ENCODE measurements at regions not wholly inside any gene's neighbourhood (a gene's known extent, or its start where the extent isn't known, plus 50 kb on each side); places are given as distances from the start of the nearest gene placed in this dataset.

DNA sequence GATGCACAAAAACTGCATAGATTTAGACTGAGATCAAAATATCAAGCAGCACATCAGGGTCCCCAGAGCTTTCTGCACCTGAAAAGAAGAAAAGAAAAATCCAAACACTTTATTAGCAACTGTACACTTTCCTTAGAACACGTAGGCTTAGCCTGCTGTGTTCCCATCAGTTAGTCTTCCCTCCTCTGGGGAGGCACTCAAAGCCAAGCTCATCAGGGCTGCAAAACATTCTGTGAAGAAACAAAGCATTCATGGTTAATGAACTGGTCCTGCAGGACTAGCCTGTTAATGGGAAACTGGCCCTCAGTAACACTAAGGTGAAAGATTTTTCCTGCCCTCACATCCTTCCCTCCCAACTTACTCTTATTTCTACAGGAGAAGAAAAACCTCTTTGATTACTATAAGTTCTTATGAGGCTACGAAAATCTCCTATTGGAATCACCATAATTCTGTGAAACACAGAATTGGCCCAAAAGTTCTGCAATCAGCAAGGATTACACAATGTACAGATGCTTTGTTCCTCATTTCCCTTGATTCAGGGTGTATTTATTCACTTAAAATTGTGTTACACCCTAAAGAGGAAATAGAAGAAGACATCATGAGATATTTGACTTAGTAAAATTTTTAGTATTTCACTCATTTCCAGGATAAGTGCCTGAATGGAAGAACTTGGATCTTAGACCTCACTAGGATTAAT is 901.0 kb upstream of the MAP3K7 start:
- DNase-seq, result peak; percentile 56

GRCh38 chr6:91486200-91486599 is 899.3 kb upstream of the MAP3K7 start:
- no peak for DNase-seq

GRCh38 chr6:91485047-91485446 is 898.2 kb upstream of the MAP3K7 start:
- no peak for DNase-seq

DNA sequence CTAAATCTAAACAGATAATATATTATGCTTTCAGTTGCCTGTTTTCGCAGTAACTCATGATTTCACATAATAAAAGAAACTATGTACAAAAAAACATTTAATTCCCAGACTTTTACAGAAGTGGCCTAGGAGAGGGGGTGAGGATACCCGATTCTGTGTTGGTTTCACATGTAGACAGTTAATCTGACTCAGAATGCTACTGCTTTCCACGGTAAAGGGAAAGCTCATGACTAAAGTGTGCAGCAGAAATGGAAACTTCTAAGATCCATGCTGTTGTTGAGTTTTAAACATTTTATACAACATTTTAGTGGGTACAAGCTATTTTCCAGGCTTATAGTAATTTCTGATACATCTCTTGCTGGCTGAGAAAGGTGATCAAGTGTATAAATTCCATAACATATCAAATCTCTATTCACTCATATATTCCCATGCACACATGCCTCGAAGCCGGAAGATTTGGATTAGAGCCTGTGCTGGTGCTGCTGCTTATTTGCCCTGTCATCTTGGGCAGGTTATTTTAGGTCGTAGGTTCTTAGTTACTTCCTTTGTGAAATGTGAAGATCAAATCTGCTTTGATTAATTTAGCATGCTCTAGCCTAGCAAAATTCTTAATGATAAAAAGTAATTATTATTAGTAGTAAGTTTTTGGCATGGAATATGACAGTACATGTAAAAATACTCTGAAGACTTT is 896.7 kb upstream of the MAP3K7 start:
- DNase-seq, result no peak

DNA sequence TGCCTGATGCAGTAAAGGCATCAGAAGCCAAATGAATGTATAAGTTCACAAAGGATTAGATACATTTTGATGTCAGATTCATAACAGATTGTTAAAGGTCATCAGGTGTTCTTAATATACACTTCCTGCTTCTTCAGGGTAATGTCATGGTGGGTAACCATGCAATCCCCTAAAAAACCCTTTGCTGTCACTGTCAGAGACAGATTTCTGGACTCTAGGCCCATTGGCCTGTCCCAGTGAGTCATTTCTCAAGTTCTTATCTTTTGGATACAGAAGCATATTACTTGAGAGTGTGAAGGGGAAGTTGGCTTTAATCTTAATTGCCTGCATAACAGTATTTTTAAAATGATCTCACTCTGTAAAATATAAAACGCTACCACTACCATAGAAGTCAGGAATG is 895.6 kb upstream of the MAP3K7 start:
- DNase-seq, result no peak

GRCh38 chr6:91480402-91480801 is 893.5 kb upstream of the MAP3K7 start:
- DNase-seq, result no peak

- no peak for DNase-seq
Measured at GRCh38 chr6:91477688-91478087, 890.8 kb upstream of the MAP3K7 start.

DNA sequence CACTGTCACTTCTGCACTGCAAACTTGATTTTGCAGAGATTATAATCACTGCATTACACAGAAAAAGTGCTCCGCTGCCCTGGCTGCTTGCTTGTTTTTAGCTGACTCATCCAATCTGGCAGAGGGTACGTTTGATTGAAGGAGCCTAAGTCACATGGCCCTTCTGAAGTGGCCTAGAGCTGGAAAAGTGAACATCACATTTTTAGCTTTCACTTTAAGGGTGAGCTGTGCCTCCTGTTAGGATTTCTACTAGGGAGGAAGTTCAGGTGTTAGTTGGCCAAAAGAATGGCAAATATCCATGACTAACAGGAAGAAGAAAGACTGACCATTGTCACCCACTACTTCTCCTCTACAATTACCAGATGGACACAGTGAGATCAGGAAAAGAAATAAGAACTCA is 889.1 kb upstream of the MAP3K7 start:
- DNase-seq, result peak; percentile 70

DNA sequence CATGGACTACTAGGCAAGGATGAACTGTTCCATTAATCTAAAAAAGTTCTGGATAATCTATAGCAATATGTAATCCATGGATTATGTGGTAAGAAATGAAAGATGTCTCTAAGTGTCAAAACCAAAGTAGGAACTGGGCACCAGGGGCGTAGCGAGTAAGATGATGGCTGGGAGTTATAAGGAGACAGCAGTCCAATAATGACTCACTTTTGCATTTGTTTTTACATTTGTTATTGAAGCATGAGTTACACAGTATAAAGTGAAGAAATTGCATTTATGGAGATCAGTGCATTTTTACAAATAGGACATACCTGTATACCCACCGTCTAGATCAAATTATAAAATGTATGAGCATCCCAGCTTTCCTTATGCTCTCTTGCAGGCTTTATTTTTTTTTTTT is 878.5 kb upstream of the MAP3K7 start:
- no peak for DNase-seq

GRCh38 chr6:91464718-91465117 is 877.8 kb upstream of the MAP3K7 start:
- DNase-seq, result no peak

DNA sequence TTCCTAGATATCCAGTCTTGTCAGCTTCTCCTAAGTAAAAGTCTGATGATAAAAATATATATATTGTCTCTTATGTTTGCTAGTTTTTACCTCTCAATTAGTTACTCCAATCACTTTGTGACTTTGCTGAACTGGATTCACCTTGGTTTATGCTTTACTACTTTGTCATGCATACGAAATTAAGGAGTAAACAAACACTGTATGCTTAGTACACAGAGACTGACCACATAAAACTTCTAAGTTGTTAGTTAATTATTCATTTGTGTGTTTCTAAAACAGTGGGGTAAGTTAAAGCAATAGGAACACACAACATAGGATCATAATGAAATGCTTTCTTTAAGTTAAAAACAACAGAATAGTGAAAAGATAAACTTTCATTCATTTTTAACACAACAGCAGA is 877.3 kb upstream of the MAP3K7 start:
- DNase-seq, result no peak

GRCh38 chr6:91462241-91462640 is 875.4 kb upstream of the MAP3K7 start:
- no peak for DNase-seq

- DNase-seq, result no peak
Measured at GRCh38 chr6:91453224-91453878, 866.5 kb upstream of the MAP3K7 start.

- DNase-seq, result no peak
Measured at GRCh38 chr6:91449539-91449938, 862.7 kb upstream of the MAP3K7 start.

DNA sequence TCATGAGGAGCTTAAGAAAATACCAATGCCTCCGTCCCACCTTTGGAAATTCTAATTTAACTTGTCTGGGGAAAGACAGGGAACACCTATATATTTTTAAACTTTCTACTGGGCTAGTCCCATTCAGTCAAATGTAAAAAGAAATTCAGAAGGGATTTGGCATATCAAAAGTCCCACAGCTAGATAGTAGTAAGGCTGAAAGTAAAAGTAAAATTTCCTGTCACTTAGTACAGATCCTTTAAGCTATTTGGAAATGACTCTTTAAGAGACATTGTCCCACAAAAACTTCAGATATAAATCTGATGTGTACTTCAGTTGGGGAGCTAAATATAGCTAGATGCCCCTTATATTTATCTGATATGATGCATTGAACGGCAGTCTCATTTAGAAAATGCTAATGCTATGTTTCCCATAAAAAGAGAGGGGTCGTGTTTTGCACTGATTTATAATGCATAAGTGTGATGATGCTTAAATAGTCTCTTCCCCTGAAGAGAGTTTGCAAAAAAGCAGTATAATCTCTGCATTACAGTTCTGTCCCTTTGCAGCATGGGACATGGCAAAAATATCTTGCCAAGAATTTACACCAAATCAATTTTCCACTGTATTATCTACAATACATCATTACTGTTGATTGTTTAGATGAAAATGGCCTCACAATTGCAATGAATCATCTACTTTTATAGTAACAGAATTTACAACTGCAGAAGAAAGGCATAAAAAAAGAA is 860.8 kb upstream of the MAP3K7 start:
- DNase-seq, result no peak

GRCh38 chr6:91447081-91447480 is 860.2 kb upstream of the MAP3K7 start:
- no peak for DNase-seq

GRCh38 chr6:91443405-91443804 is 856.5 kb upstream of the MAP3K7 start:
- DNase-seq, result no peak

DNA sequence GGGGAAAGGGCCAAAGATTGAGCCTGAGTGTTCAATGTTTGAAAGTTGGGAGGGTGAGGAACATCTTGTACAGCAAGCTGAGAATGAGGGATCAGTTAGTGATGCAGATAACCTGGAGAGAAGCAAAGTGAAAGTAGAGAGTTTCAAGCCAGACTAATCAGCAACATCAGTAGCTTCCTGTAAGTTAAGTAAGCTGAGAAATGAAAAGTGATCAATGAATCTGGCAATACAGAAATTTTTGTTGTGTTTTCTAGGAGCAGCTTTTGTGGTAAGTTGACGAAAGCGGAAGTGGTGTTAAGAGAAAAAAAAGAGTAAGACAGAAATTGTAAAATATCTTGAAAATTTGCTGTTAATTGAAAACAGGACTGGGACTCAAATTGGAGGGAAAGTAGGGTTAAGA is 855.5 kb upstream of the MAP3K7 start:
- DNase-seq, result no peak

DNA sequence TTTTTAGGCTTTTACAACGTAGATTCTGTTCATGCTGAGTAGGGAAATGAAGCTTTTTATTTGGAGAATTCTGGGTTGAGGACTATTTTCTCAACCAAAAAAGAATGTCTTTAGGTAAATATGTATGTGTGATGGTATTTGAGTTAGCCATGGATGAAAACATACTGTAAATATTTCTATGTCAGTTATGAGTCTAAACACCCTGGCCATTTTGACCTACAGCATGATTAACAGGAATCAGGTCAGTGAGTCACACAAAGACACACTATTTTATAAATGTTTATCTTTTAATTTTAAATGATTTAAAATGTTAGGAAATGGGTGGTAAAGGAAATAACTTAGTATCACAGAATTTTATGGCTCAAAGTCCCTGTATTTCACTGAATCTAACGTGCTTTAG is 851.7 kb upstream of the MAP3K7 start:
- DNase-seq, result no peak

- no peak for DNase-seq
Measured at GRCh38 chr6:91437315-91437729, 850.5 kb upstream of the MAP3K7 start.

DNA sequence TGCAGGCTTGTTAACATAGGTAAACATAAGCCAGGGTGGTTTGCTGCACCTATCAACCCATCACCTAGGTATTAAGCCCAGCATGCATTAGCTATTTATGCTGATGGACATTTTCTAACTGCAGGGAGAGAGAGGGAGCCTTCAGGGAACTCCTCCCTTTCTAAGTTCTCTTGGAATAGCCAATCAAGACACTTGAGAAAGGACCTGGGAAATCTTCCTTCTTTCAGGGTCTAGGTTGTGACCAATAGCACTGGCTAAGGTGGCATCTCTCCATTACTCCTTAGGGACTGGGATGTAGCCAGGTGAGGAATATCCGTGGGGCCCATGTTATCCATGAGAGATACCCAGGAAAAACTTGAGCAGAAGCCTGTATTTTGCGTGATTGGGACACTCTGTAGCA is 849.6 kb upstream of the MAP3K7 start:
- no peak for DNase-seq

DNA sequence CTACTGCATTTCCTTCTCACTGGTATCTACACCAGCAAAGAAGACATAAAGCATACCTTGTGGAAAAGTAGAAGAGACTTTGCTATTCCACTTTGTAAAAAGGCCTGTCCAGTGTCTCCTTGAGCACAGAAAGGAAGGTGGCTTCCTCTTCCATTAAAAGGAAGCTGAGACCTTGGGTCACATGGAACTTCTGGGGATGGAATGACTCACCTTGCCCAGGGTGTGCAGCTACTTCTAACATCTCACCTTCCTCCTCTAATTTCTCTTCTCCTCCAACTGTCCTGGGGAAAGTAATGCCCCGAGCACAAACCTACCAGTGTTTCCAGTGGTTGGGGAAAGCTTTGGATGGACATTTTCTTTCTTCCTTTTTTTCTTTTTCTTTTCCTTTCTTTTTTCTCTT is 848.8 kb upstream of the MAP3K7 start:
- DNase-seq, result peak; percentile 57

- no peak for DNase-seq
Measured at GRCh38 chr6:91434576-91434975, 847.7 kb upstream of the MAP3K7 start.

Measured in islet precursor cell (in vitro differentiated cells).